ENCODE measurements at regions not wholly inside any gene's neighbourhood (a gene's known extent, or its start where the extent isn't known, plus 50 kb on each side); places are given as distances from the start of the nearest gene placed in this dataset.
"Not testable (repeated sequence)": the region's sequence is repeated elsewhere in the genome, so short reads cannot be mapped to it uniquely, and the experiment has no call there.

GRCh38 chrX:153266140-153266539, 55.4 kb downstream of the PNMA6F start:
- H3K27me3 Mint-ChIP-seq (ENCODE audit: low read depth); H3K36me3 Mint-ChIP-seq (ENCODE audit: insufficient read depth in 2 of 2); H3K4me3 Mint-ChIP-seq; H3K27ac Mint-ChIP-seq; H3K9me3 Mint-ChIP-seq; H3K4me1 Mint-ChIP-seq (ENCODE audit: low read depth); ATAC-seq (replicated peaks in 1 of 2); DNase-seq: not testable (repeated sequence)

GRCh38 chrX:153260468-153260867, 61.1 kb downstream of the PNMA6F start:
- ATAC-seq (replicated peaks in 1 of 2), result peak in 1 of 2 donors; percentile 35
- not testable (repeated sequence) for H3K4me1 Mint-ChIP-seq (ENCODE audit: low read depth)

GRCh38 chrX:153253239-153253638, 68.3 kb downstream of the PNMA6F start:
- not testable (repeated sequence) for H3K27ac Mint-ChIP-seq; H3K36me3 Mint-ChIP-seq (ENCODE audit: insufficient read depth in 2 of 2); H3K9me3 Mint-ChIP-seq; H3K4me3 Mint-ChIP-seq; H3K4me1 Mint-ChIP-seq (ENCODE audit: low read depth); H3K27me3 Mint-ChIP-seq (ENCODE audit: low read depth); DNase-seq
- ATAC-seq (replicated peaks in 1 of 2), result peak; percentile 22 to 32

More at GRCh38 chrX:153260468-153260867, 61.1 kb downstream of the PNMA6F start:
- H3K4me3 Mint-ChIP-seq; H3K27me3 Mint-ChIP-seq (ENCODE audit: low read depth); DNase-seq; H3K36me3 Mint-ChIP-seq (ENCODE audit: insufficient read depth in 2 of 2); H3K27ac Mint-ChIP-seq; H3K9me3 Mint-ChIP-seq: not testable (repeated sequence)

GRCh38 chrX:153252378-153253129, 69.0 kb downstream of the PNMA6F start:
- H3K27ac Mint-ChIP-seq; DNase-seq; H3K4me3 Mint-ChIP-seq; ATAC-seq (replicated peaks in 1 of 2); H3K9me3 Mint-ChIP-seq; H3K36me3 Mint-ChIP-seq (ENCODE audit: insufficient read depth in 2 of 2); H3K27me3 Mint-ChIP-seq (ENCODE audit: low read depth); H3K4me1 Mint-ChIP-seq (ENCODE audit: low read depth): not testable (repeated sequence)

GRCh38 chrX:153251952-153252351, 69.6 kb downstream of the PNMA6F start:
- ATAC-seq (replicated peaks in 1 of 2); H3K4me3 Mint-ChIP-seq; H3K27ac Mint-ChIP-seq; DNase-seq; H3K4me1 Mint-ChIP-seq (ENCODE audit: low read depth); H3K36me3 Mint-ChIP-seq (ENCODE audit: insufficient read depth in 2 of 2); H3K9me3 Mint-ChIP-seq; H3K27me3 Mint-ChIP-seq (ENCODE audit: low read depth): not testable (repeated sequence)

GRCh38 chrX:153250762-153251161, 70.8 kb downstream of the PNMA6F start:
- peaks cover 20% of the 10 kb centered on the region for H3K27me3 Mint-ChIP-seq (ENCODE audit: low read depth)
- H3K9me3 Mint-ChIP-seq; ATAC-seq (replicated peaks in 1 of 2); H3K36me3 Mint-ChIP-seq (ENCODE audit: insufficient read depth in 2 of 2); H3K4me1 Mint-ChIP-seq (ENCODE audit: low read depth); H3K4me3 Mint-ChIP-seq; DNase-seq; H3K27ac Mint-ChIP-seq: not testable (repeated sequence)

- H3K27ac Mint-ChIP-seq, result no peak overlapping the region
Observed at GRCh38 chrX:153245288-153245731, 66.2 kb downstream of the MAGEA1 start.

GRCh38 chrX:153244767-153245166, 65.7 kb downstream of the MAGEA1 start:
- DNase-seq, result no peak
- Mint-ChIP-seq H3K4me1 (ENCODE audit: low read depth) (no peaks in the 10 kb centered on the region), H3K27ac (no peak overlapping the region), H3K27me3 (ENCODE audit: low read depth) (peaks cover 69% of the 10 kb centered on the region), H3K4me3 (no peak overlapping the region), H3K36me3 (ENCODE audit: insufficient read depth in 2 of 2) (no peaks in the 10 kb centered on the region), H3K9me3 (no peaks in the 10 kb centered on the region)
- ATAC-seq (replicated peaks in 1 of 2), result no peak

More at GRCh38 chrX:153245288-153245731, 66.2 kb downstream of the MAGEA1 start:
- DNase-seq (no peak), ATAC-seq (replicated peaks in 1 of 2) (no peak)
- Mint-ChIP-seq H3K4me1 (ENCODE audit: low read depth) (no peaks in the 10 kb centered on the region), H3K36me3 (ENCODE audit: insufficient read depth in 2 of 2) (no peaks in the 10 kb centered on the region), H3K4me3 (no peak overlapping the region), H3K9me3 (no peaks in the 10 kb centered on the region), H3K27me3 (ENCODE audit: low read depth) (peaks cover 63% of the 10 kb centered on the region)

- no peak for DNase-seq
- Mint-ChIP-seq H3K4me3 (no peak overlapping the region), H3K4me1 (ENCODE audit: low read depth) (no peaks in the 10 kb centered on the region), H3K36me3 (ENCODE audit: insufficient read depth in 2 of 2) (no peaks in the 10 kb centered on the region), H3K27ac (no peak overlapping the region), H3K9me3 (no peaks in the 10 kb centered on the region), H3K27me3 (ENCODE audit: low read depth) (peaks cover 49% of the 10 kb centered on the region)
- no peak for ATAC-seq (replicated peaks in 1 of 2)
Observed at GRCh38 chrX:153238361-153238760, 59.3 kb downstream of the MAGEA1 start.
